HG03565 (cell line): ENCODE measurements at regions not wholly inside any gene's neighbourhood (a gene's known extent, or its start where the extent isn't known, plus 50 kb on each side); places are given as distances from the start of the nearest gene placed in this dataset.
"Not testable (repeated sequence)": the region's sequence is repeated elsewhere in the genome, so short reads cannot be mapped to it uniquely, and the experiment has no call there.

Experiments
- ATAC-seq: cut with Tn5 transposase; IDR thresholded peaks from one replicate; pipeline ENCODE4 v1.9.1; 2021; ENCODE audit warnings: mild to moderate bottlenecking, moderate library complexity; ENCODE audit not compliant: unreplicated experiment

DNA sequence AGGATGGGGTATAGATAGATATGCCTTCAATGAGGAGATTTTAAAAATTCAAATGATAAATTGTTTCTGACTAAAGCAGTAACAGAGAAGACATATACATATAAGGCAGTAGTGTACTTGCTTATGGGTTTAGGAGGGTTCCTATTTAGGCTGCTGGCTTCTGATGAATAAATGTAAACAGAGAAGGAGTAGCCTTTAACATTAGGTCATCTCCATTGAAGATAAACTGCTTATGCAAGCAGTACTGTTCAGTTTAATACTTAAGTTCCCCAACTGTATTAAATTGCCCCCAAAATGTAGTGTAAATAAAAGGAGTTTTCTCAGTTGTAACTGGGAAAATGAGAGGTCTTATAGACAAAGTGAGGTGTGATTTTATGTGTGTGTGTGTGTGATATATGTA is 217.7 kb upstream of the TMEFF2 start:
- no peak for ATAC-seq

DNA sequence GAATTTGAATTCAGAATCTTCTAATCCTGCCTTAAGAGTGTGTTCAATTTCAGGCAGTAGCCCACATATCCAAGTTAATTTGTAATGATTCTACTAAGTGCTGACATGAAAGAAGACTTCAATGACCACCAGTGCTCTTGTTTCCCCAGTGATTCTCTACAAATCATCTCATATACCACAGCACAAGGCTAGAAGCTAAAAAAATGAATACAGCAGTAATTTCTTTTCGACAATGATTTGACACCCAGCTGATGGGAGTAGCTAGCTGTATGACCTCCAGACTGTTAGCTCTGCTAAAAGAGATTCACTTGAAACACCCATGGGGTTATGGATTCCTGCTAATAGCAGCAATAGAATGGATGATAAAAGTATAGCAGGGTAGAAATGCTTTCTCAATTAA is 217.0 kb upstream of the TMEFF2 start:
- ATAC-seq, result no peak

- ATAC-seq, result no peak
These were observed 215.6 kb upstream of the TMEFF2 start for GRCh38 chr2:192410319-192410718.

GRCh38 chr2:192407692-192408091 is 213.0 kb upstream of the TMEFF2 start:
- no peak for ATAC-seq

DNA sequence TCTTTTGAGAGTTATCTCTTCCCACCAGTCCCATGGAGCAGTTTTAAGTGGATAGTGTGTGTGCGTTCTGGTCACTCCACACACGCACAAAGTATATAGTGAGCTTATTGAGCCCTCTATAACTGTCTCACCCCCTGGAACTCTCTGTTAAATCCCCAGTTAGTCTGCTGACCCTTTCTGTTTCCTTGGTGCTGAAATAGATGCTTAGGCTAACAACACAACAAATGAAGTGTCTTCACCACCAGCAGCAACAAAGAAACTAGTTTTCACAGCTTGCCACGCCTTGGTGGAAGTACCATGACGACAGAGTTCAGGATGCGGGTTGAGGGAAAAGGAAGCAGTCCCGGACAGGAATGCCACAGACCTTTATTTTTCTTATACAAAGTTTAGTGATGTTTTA is 203.5 kb upstream of the TMEFF2 start:
- no peak for ATAC-seq

DNA sequence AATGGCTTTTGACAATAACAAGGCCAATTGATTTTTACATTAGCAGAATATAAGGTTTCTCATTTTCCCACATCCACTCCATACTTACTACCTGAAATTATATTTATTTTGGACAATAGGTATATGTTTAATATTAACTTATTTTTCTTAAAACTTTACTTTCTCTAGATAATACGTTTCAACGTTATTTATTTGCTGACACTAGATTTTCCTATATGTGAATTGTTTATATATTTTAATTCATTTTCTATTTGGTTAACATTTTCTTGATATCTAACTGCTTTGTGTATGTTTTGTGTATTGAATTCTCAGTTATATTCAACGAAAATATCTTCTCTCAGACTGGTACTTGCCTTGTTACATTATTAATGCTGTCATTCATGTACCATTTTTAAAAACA is 199.9 kb upstream of the TMEFF2 start:
- no peak for ATAC-seq

DNA sequence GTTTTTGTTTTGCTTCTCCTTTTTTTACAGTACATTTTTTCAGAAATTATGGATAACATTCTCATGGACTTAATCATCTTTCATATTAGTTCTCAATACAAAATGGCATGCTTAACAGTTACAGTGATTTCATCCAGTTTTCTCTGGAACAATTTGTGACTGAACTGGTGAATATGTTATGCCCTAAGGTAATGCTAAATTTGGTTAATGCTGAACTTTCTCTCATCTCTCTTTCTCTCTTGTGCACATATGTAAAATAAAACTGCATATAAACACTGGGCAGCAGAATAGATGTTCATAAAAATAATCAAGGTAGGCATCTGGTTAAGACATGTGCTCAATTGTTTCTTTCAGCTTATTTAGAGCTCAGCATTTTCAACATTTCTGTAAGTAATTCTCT is 196.3 kb upstream of the TMEFF2 start:
- no peak for ATAC-seq

GRCh38 chr2:192390401-192390800 is 195.7 kb upstream of the TMEFF2 start:
- no peak for ATAC-seq

DNA sequence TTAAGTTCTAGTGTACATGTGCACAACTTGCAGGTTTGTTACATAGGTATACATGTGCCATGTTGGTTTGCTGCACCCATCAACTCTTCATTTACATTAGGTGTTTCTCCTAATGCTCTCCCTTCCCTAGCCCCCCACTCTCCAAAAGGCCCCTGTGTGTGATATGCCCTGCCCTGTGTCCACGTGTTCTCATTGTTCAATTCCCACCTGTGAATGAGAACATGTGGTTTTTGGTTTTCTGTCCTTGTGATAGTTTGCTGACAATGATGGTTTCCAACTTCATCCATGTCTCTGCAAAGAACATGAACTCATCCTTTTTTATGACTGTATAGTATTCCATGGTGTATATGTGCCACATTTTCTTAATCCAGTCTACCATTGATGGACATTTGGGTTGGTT is 189.5 kb upstream of the TMEFF2 start:
- ATAC-seq, result not testable (repeated sequence)

DNA sequence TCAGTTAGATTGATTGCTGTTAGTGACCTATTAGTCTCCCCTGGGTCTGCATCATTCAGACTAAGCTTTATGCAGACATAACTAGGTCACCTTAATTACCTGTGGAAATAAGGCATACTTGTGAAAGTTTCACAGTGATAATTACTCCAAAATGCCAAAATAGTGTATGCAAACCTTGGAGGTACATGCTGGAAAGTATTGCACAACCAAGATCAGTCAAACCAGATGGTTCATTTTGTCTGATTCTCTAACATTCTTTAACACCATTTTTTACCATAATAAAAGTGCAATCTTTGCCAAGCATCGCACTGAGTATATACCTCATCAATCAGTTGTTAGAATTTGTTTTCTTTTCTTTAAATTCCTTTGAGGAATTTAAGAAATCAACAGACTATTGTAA is 186.3 kb upstream of the TMEFF2 start:
- no peak for ATAC-seq

DNA sequence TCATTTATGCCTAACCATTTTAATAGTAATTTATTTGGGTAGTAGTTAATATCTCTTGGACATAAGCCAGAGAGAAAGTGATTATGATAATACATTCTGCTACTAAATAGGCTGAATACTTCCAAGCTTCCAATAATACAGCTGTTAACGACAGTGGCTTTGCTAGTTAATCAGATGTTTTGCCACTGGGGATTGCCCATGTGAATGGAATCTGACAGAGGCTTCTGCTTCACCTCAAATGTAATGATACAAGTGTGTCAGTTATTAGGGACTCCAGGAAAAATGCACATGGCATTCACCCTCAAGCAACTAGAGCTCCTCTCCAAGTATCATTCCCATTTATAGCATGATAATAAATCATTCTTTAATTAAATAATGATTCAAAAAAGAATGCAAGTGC is 185.0 kb upstream of the TMEFF2 start:
- no peak for ATAC-seq

DNA sequence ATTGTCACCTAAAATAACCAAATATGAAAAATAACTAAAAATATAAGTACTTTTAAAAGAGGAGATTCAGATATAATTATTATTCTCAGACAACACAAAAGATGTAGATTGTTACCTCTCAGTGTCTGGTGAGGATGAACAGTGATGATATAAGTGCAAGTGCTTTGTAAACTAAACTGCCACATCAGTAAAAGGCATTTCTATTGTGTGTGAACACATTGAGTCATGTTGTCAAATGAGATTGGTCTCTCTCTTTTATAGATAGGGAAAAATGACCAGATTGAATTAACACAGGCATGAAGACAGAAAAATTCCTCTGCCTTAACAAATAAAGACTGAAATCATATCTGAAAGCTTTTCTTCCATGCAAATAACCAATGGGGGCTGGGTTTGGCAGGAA is 182.4 kb upstream of the TMEFF2 start:
- ATAC-seq, result no peak

DNA sequence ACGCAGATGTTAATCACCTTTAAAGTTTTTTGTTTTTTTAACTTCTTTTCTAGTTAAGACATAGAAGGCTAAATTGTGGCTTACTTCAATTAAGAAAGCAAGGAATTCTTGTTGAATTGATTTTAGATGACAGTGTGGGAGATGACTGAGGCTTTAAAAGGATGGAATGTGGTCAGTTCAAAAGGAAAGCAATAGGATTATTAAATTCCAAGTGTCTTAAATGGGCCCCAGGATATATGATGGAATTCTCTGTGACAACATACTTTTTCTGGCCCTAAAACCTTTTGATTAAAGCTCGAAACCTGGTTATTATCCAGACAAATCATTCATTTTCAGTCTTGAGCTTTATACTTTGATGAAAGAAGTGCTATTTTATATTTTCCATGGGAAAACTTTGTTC is 179.0 kb upstream of the TMEFF2 start:
- ATAC-seq, result no peak

- no peak for ATAC-seq
These were observed 178.5 kb upstream of the TMEFF2 start for GRCh38 chr2:192373221-192373620.

DNA sequence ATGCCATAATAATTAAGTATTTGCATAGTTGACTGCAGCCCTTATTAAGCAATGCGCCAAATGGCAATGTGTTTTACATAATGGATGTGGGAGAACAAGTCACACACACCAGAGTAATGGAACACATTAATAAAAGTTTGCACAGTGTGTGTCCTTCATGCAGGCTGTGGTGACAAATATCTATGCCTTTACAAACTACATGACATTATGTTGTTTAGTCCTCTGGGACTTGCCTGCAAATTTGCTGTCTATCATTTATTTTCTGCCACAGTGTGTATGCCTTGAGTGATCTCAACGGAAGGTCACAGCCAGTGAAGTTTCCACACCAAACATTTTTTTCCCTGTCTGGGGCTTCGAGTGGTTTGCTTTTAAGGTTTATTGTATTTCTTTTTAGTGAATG is 175.2 kb upstream of the TMEFF2 start:
- no peak for ATAC-seq

GRCh38 chr2:192357217-192357616 is 162.5 kb upstream of the TMEFF2 start:
- ATAC-seq, result no peak

DNA sequence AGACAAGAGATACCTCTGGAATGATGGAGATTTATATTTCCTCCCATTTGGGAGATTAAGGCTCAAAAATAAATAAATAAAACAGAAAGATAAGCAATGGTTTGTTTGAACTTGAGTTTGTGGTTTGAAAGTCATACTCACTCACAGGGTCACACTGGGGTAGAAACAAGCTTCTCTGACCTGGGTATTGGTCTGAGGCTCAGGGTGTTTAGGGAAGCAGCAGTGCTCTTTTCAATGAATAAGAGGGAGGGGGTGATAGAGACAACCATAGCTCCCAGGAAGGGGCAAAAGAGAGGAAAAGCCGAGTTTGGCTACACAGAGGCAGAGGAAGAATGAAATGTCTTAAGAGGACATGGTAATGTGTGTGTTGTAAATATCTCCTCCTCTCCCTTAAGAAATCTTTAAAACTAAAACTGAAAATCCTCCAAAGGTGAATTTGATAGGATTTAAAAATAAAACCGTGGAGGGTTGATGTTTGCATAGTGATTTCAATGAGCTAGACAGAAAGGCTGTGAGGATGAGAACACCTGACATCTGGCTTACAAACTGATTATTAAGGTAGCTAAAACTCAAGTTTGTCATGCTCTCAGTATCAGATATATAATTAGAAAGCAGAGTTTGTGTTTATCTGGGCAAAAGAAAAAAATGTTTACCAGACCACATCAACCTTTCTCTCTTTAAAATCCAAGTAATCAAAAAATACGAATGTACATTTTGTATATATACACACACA is 159.9 kb upstream of the TMEFF2 start:
- ATAC-seq, result no peak

DNA sequence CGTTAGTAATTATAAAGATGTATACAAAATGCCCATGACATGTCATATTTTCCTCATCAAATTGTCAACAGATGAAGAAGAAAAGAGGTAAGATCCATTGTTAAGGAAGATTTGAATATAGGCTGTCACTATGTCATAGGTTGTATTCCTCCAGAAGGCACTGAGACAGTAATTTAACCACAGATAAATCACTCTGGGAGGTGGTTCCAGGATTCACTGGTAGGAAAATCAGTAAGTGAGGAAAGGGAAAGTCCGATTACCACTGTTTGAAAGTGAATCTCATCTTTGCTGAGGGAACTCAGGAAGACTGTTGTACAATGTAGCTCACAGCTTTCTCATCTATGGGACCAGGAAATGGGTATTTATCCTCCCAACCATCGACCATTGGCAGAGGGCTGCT is 152.8 kb upstream of the TMEFF2 start:
- ATAC-seq, result no peak

DNA sequence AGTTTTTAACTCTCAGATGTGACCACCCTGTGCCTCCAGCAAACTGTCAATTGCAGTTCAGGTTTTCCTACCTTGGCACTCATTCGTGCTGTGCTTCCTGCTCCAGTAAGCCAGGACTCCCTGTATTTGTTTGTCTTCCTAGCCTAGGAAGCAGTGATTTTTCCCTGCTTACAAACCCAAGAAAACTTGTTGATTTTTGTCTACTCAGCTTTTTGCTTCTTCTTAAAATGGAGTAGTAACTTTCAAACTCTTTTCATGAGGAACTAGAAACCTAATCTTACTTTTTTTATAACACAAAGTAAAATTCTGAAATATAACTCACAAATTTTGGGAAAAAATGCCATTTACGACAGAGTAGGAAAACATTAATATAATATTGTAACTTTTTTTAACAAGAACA is 150.6 kb upstream of the TMEFF2 start:
- no peak for ATAC-seq

DNA sequence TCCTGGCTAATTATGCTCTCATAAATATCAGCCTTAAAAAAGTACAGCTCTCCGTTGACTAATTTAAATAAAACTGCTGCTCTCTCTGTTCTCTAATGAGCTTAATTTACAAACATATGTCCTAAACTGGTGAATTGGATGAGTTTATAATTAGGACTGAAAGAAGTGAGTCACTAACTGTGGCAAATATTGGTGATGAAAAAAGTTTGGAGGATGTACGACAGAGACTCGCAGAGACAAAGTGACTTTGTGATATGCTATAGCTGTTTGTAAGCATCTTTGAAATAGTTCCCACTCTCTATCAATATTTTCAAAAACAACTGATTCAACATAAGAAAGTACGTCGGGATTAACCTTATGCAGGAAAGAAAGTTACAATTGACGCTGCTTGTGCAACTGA is 138.9 kb upstream of the TMEFF2 start:
- no peak for ATAC-seq

GRCh38 chr2:192328297-192328696 is 133.6 kb upstream of the TMEFF2 start:
- ATAC-seq, result no peak

GRCh38 chr2:192327576-192327975 is 132.8 kb upstream of the TMEFF2 start:
- ATAC-seq, result no peak

DNA sequence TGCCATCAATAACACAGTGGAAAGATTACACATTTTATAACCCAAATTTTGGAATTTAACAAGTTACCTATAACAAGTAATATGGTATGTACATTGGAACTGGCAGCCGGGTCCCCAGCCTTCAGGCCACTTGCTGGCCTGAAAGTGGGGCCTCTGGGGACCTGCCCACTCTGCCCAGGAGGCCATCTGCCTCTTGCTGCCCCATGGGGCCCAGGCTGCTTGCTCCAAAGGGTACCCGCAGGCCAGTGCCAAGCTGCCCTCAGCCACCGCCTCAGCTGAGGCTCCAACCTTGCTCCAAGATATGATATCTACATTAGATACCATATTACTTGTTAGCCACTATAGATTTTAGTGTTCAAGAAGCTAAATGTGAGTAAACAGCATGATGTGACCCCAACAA is 120.8 kb upstream of the TMEFF2 start:
- ATAC-seq, result no peak
